ENCODE measurements at regions not wholly inside any gene's neighbourhood (a gene's known extent, or its start where the extent isn't known, plus 50 kb on each side); places are given as distances from the start of the nearest gene placed in this dataset.

- no peaks in the 10 kb centered on the region for H3K36me3 ChIP-seq
- intact Hi-C loops (cut with DNase I): no loop called here
- H3K27me3 ChIP-seq: no peaks in the 10 kb centered on the region
- H3K27ac ChIP-seq: no peak overlapping the region
- no peak for DNase-seq (ENCODE audit: low spot score in 2 of 2)
- no peak overlapping the region for H3K4me3 ChIP-seq
- no peaks in the 10 kb centered on the region for H3K4me1 ChIP-seq
- no peak for TF ChIP-seq CTCF (IDR thresholded peaks at IDR 0.05)
- H3K9me3 ChIP-seq: no peaks in the 10 kb centered on the region
Measured at GRCh38 chr16:54422159-54422558, 135.6 kb upstream of the IRX3 start.

GRCh38 chr16:54421220-54421619 is 134.6 kb upstream of the IRX3 start:
- H3K4me3 ChIP-seq: no peak overlapping the region
- DNase-seq (ENCODE audit: low spot score in 2 of 2): no peak
- intact Hi-C loops (cut with DNase I): no loop called here
- no peaks in the 10 kb centered on the region for H3K9me3 ChIP-seq
- no peaks in the 10 kb centered on the region for H3K27me3 ChIP-seq
- TF ChIP-seq CTCF (IDR thresholded peaks at IDR 0.05): no peak
- H3K4me1 ChIP-seq: no peaks in the 10 kb centered on the region
- no peak overlapping the region for H3K27ac ChIP-seq
- no peaks in the 10 kb centered on the region for H3K36me3 ChIP-seq

GRCh38 chr16:54418903-54419302 is 132.3 kb upstream of the IRX3 start:
- Histone ChIP-seq H3K36me3 (no peaks in the 10 kb centered on the region), H3K4me1 (no peaks in the 10 kb centered on the region), H3K4me3 (no peak overlapping the region), H3K27ac (no peak overlapping the region), H3K27me3 (no peaks in the 10 kb centered on the region), H3K9me3 (no peaks in the 10 kb centered on the region)
- intact Hi-C loops (cut with DNase I): no loop called here
- no peak for TF ChIP-seq CTCF (IDR thresholded peaks at IDR 0.05)
- DNase-seq (ENCODE audit: low spot score in 2 of 2): no peak

- Histone ChIP-seq H3K27ac (no peak overlapping the region), H3K4me3 (no peak overlapping the region), H3K4me1 (no peaks in the 10 kb centered on the region), H3K36me3 (no peaks in the 10 kb centered on the region), H3K27me3 (no peaks in the 10 kb centered on the region), H3K9me3 (no peaks in the 10 kb centered on the region)
- no peak for DNase-seq (ENCODE audit: low spot score in 2 of 2)
- intact Hi-C loops (cut with DNase I): no loop called here
- no peak for TF ChIP-seq CTCF (IDR thresholded peaks at IDR 0.05)
Measured at GRCh38 chr16:54417384-54417783, 130.8 kb upstream of the IRX3 start.

- Histone ChIP-seq H3K4me3 (no peak overlapping the region), H3K9me3 (no peaks in the 10 kb centered on the region), H3K27me3 (no peaks in the 10 kb centered on the region), H3K4me1 (no peaks in the 10 kb centered on the region), H3K36me3 (no peaks in the 10 kb centered on the region), H3K27ac (no peak overlapping the region)
- no peak for TF ChIP-seq CTCF (IDR thresholded peaks at IDR 0.05)
- DNase-seq (ENCODE audit: low spot score in 2 of 2): no peak
- intact Hi-C loops (cut with DNase I): no loop called here
Measured at GRCh38 chr16:54414671-54415070, 128.1 kb upstream of the IRX3 start.

GRCh38 chr16:54412777-54413455 is 126.3 kb upstream of the IRX3 start:
- Histone ChIP-seq H3K36me3 (no peaks in the 10 kb centered on the region), H3K4me1 (no peaks in the 10 kb centered on the region), H3K9me3 (no peaks in the 10 kb centered on the region), H3K27ac (no peak overlapping the region), H3K4me3 (no peak overlapping the region), H3K27me3 (no peaks in the 10 kb centered on the region)
- no peak for DNase-seq (ENCODE audit: low spot score in 2 of 2)
- intact Hi-C loops (cut with DNase I): no loop called here
- no peak for TF ChIP-seq CTCF (IDR thresholded peaks at IDR 0.05)
